ENCODE measurements at regions not wholly inside any gene's neighbourhood (a gene's known extent, or its start where the extent isn't known, plus 50 kb on each side); places are given as distances from the start of the nearest gene placed in this dataset.

- TF ChIP-seq, protein P1, sequence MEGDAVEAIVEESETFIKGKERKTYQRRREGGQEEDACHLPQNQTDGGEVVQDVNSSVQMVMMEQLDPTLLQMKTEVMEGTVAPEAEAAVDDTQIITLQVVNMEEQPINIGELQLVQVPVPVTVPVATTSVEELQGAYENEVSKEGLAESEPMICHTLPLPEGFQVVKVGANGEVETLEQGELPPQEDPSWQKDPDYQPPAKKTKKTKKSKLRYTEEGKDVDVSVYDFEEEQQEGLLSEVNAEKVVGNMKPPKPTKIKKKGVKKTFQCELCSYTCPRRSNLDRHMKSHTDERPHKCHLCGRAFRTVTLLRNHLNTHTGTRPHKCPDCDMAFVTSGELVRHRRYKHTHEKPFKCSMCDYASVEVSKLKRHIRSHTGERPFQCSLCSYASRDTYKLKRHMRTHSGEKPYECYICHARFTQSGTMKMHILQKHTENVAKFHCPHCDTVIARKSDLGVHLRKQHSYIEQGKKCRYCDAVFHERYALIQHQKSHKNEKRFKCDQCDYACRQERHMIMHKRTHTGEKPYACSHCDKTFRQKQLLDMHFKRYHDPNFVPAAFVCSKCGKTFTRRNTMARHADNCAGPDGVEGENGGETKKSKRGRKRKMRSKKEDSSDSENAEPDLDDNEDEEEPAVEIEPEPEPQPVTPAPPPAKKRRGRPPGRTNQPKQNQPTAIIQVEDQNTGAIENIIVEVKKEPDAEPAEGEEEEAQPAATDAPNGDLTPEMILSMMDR (conservative IDR thresholded peaks at IDR 0.05; ENCODE audit: low read depth, low read length) = no peak
- no peak for TF ChIP-seq EZH2 (IDR thresholded peaks at IDR 0.05; ENCODE audit: borderline replicate concordance, low read depth, low read length, poor library complexity, severe bottlenecking)
These were observed 299.9 kb upstream of the ZMIZ1 start for GRCh38 chr10:78768876-78769275.
